RCC 7860 (cell line): ENCODE measurements at regions not wholly inside any gene's neighbourhood (a gene's known extent, or its start where the extent isn't known, plus 50 kb on each side); places are given as distances from the start of the nearest gene placed in this dataset.

Source experiments
- DNase-seq: peaks from one replicate; pipeline ENCODE4 v3.0.0-alpha.2; 2015; ENCODE audit warnings: low spot score
- FAIRE-seq: peaks from 2 replicates; lab custom pipeline; 2012; peaks lifted over from hg19 to GRCh38; lab: Jason Lieb, UNC

GRCh38 chr5:27733237-27733636 is 694.9 kb upstream of the CDH9 start:
- no peak for DNase-seq
- no peak for FAIRE-seq

GRCh38 chr5:27727254-27727653 is 688.9 kb upstream of the CDH9 start:
- DNase-seq (no peak), FAIRE-seq (no peak)

- DNase-seq, result no peak
- peak; percentile 27 for FAIRE-seq
Observed at GRCh38 chr5:27722337-27722736, 684.0 kb upstream of the CDH9 start.

- peak; percentile 95 for DNase-seq
- peak; percentile 100 for FAIRE-seq
Observed at GRCh38 chr5:27708534-27708933, 670.1 kb upstream of the CDH9 start.

- FAIRE-seq, result peak; percentile 97
- DNase-seq, result peak; percentile 78
Observed at GRCh38 chr5:27706832-27707231, 668.4 kb upstream of the CDH9 start.

- DNase-seq, result no peak
- FAIRE-seq, result peak; percentile 58
Observed at GRCh38 chr5:27705661-27706060, 667.3 kb upstream of the CDH9 start.

- peak; percentile 91 for DNase-seq
- FAIRE-seq, result peak; percentile 89
Observed at GRCh38 chr5:27701931-27702903, 663.8 kb upstream of the CDH9 start.

GRCh38 chr5:27700526-27700925 is 662.1 kb upstream of the CDH9 start:
- DNase-seq, result no peak
- FAIRE-seq, result no peak

- DNase-seq (no peak), FAIRE-seq (no peak)
Observed at GRCh38 chr5:27682600-27682999, 644.2 kb upstream of the CDH9 start.

- FAIRE-seq (no peak), DNase-seq (no peak)
Observed at GRCh38 chr5:27652505-27652904, 614.1 kb upstream of the CDH9 start.

GRCh38 chr5:27639005-27639612 is 600.7 kb upstream of the CDH9 start:
- FAIRE-seq (no peak), DNase-seq (no peak)

GRCh38 chr5:27619982-27620381 is 581.6 kb upstream of the CDH9 start:
- no peak for DNase-seq
- no peak for FAIRE-seq

- DNase-seq (no peak), FAIRE-seq (no peak)
Observed at GRCh38 chr5:27612161-27612560, 573.8 kb upstream of the CDH9 start.

GRCh38 chr5:27608992-27609391 is 570.6 kb upstream of the CDH9 start:
- no peak for DNase-seq
- no peak for FAIRE-seq

GRCh38 chr5:27598576-27598975 is 560.2 kb upstream of the CDH9 start:
- FAIRE-seq, result peak; percentile 82
- peak; percentile 31 for DNase-seq

GRCh38 chr5:27594141-27594540 is 555.8 kb upstream of the CDH9 start:
- no peak for DNase-seq
- no peak for FAIRE-seq

GRCh38 chr5:27592231-27592630 is 553.8 kb upstream of the CDH9 start:
- peak; percentile 100 for FAIRE-seq
- DNase-seq, result peak; percentile 89

- FAIRE-seq (no peak), DNase-seq (no peak)
Observed at GRCh38 chr5:27590503-27590902, 552.1 kb upstream of the CDH9 start.

- FAIRE-seq (peak; percentile 86), DNase-seq (no peak)
Observed at GRCh38 chr5:27578279-27578678, 539.9 kb upstream of the CDH9 start.

GRCh38 chr5:27571681-27572080 is 533.3 kb upstream of the CDH9 start:
- FAIRE-seq (no peak), DNase-seq (no peak)

- FAIRE-seq (peak; percentile 73), DNase-seq (no peak)
Observed at GRCh38 chr5:27568811-27569210, 530.4 kb upstream of the CDH9 start.

- DNase-seq, result no peak
- no peak for FAIRE-seq
Observed at GRCh38 chr5:27561408-27561807, 523.0 kb upstream of the CDH9 start.
